ENCODE measurements at regions not wholly inside any gene's neighbourhood (a gene's known extent, or its start where the extent isn't known, plus 50 kb on each side); places are given as distances from the start of the nearest gene placed in this dataset.

DNA sequence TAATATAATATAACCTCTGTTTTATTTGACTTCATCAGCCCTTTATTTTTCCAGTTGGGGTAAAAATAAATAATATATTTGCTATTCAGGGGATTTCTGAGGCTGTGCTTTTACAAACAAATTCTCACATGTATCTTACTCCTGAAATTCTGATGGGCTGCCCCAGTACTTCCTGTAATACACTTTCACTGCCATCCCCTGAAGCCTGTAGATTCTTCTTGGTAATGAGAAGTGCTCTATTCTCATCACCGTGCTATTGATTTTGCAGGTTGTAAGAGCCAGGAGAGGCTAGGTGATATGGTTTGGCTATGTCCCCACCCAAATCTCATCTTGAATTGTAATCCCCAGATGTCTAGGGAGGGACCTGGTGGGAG lies 91.9 kb upstream of the CEP78 start:
- TF ChIP-seq, protein P1, sequence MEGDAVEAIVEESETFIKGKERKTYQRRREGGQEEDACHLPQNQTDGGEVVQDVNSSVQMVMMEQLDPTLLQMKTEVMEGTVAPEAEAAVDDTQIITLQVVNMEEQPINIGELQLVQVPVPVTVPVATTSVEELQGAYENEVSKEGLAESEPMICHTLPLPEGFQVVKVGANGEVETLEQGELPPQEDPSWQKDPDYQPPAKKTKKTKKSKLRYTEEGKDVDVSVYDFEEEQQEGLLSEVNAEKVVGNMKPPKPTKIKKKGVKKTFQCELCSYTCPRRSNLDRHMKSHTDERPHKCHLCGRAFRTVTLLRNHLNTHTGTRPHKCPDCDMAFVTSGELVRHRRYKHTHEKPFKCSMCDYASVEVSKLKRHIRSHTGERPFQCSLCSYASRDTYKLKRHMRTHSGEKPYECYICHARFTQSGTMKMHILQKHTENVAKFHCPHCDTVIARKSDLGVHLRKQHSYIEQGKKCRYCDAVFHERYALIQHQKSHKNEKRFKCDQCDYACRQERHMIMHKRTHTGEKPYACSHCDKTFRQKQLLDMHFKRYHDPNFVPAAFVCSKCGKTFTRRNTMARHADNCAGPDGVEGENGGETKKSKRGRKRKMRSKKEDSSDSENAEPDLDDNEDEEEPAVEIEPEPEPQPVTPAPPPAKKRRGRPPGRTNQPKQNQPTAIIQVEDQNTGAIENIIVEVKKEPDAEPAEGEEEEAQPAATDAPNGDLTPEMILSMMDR (IDR thresholded peaks at IDR 0.05; ENCODE audit: low read depth, low read length, poor library complexity, severe bottlenecking), result no peak
- TF ChIP-seq EZH2phosphoT487 (IDR thresholded peaks at IDR 0.05; ENCODE audit: borderline replicate concordance, low read length), result no peak

Data from DOHH2 (cell line).